ENCODE measurements at regions not wholly inside any gene's neighbourhood (a gene's known extent, or its start where the extent isn't known, plus 50 kb on each side); places are given as distances from the start of the nearest gene placed in this dataset.

- DNase-seq (ENCODE audit: insufficient read length): no peak
- no peak for FAIRE-seq
- TF ChIP-seq POLR2A (IDR thresholded peaks at IDR 0.05; ENCODE audit: low read depth, low read length) (no peak), TAF1 (IDR thresholded peaks at IDR 0.05; ENCODE audit: borderline replicate concordance, low read depth, low read length) (no peak)
Measured at GRCh38 chr21:35219719-35220118, 170.6 kb upstream of the RUNX1 start.

DNA sequence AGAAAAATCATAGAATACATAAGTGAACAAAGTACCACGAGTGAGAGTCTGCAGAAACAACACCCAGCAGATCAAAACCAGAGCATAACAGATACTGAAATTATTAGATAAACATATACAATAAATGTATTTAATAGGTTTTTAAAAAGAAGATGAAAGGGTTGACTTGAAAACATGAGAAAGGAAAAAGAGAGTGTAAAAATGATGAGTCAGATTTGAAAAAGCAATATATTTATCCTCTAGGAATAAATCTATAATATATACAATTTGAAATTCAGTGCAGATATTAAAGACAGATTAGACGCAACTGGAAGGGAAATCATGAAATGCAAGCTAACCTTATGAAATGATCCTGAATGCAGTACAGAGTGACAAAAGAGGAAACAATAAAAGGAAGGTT is 170.2 kb upstream of the RUNX1 start:
- FAIRE-seq (no peak), DNase-seq (ENCODE audit: insufficient read length) (no peak)
- no peak for TF ChIP-seq TAF1 (IDR thresholded peaks at IDR 0.05; ENCODE audit: borderline replicate concordance, low read depth, low read length)
- TF ChIP-seq POLR2AphosphoS5 (IDR thresholded peaks at IDR 0.05; ENCODE audit: low read depth, low read length): no peak
- no peak for TF ChIP-seq POLR2A (IDR thresholded peaks at IDR 0.05; ENCODE audit: low read depth, low read length)

DNA sequence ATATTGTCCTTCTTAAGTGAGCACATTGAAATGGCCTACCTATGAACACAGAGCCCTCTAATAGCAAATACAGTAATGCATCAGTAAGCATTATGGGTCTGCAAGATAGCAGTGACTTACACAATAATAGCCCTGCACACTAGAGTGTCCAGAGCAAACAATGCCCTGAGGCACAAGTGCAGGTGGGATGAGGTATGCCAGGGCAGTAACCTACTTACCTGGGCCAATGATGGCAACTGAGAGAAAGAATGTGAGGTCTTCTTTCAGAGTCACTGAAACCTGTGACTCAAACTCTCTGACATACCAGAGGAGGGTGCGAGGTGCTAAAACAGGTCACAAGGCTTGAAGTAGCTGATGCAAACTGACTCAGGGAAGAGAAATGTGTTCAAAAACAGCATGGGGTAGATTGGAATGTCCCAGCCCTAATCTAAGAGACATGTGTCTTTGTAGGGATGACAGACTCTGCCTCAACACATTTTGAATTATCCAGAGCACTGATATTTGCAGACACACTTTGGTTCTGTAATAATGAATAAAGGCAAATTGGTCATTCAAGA is 168.5 kb upstream of the RUNX1 start:
- TF ChIP-seq POLR2A (IDR thresholded peaks at IDR 0.05; ENCODE audit: low read depth, low read length) (no peak), POLR2AphosphoS5 (IDR thresholded peaks at IDR 0.05; ENCODE audit: low read depth, low read length) (no peak), TAF1 (IDR thresholded peaks at IDR 0.05; ENCODE audit: borderline replicate concordance, low read depth, low read length) (no peak)
- FAIRE-seq (no peak), DNase-seq (ENCODE audit: insufficient read length) (no peak)

DNA sequence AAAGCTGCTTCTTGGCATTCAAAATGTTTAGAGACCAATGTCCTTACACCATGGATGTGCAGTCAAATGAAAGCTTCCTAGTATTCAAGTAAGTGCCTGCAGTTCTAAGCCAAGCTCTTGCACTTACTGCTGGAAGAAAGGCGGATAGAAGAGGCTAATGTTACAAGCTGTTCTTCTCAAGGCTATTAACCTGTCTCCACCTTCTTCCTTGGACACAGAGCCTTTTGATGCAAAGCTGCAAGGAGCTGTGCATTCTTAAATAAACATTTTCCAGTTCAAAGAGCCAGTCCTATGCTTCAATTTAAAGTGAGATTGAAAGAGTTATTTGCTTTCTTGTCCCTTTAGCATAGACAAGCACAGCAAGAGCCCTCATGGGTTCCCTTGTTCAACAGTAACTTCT is 167.9 kb upstream of the RUNX1 start:
- TF ChIP-seq POLR2A (IDR thresholded peaks at IDR 0.05; ENCODE audit: low read depth, low read length) (no peak), POLR2AphosphoS5 (IDR thresholded peaks at IDR 0.05; ENCODE audit: low read depth, low read length) (no peak), TAF1 (IDR thresholded peaks at IDR 0.05; ENCODE audit: borderline replicate concordance, low read depth, low read length) (no peak)
- no peak for FAIRE-seq
- DNase-seq (ENCODE audit: insufficient read length): no peak

- FAIRE-seq (no peak), DNase-seq (ENCODE audit: insufficient read length) (no peak)
- TF ChIP-seq TAF1 (IDR thresholded peaks at IDR 0.05; ENCODE audit: borderline replicate concordance, low read depth, low read length) (no peak), POLR2AphosphoS5 (IDR thresholded peaks at IDR 0.05; ENCODE audit: low read depth, low read length) (no peak), POLR2A (IDR thresholded peaks at IDR 0.05; ENCODE audit: low read depth, low read length) (no peak)
Measured at GRCh38 chr21:35215870-35216269, 166.8 kb upstream of the RUNX1 start.

DNA sequence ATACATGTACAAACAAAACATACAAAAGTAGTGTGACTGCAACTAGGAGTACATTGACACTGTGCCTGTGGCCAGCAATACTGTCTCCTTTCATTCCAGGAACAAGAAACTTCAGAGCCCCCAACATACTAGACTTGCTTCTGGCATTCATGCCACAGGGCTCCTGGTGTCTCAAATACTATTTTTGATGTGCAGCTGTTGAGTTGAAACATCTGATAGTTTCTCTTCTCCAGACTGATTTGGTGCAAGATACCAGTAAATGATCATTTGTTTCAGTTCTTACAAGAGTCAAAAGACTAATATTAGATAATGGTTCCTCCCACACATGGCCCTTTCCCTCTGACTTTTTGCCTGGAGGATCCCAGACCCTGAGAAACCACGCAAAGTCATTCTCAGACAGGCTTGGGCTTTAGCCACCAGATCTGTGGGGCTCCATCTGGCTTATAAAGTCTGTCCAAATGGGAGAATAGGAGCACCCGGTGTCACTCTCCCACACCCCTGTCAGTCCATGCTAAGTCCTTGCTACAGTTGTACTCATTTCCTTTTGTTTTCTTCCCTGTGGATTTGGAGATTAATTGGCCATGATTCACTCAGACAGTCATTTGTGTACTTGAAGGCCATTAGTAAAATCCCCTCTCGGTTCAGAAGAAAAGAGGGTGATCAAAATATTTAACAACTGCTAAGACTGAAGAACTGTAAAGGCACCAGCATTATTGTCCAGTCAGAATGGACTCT is 163.5 kb upstream of the RUNX1 start:
- no peak for FAIRE-seq
- no peak for DNase-seq (ENCODE audit: insufficient read length)
- TF ChIP-seq POLR2A (IDR thresholded peaks at IDR 0.05; ENCODE audit: low read depth, low read length) (no peak), POLR2AphosphoS5 (IDR thresholded peaks at IDR 0.05; ENCODE audit: low read depth, low read length) (no peak), TAF1 (IDR thresholded peaks at IDR 0.05; ENCODE audit: borderline replicate concordance, low read depth, low read length) (no peak)

GRCh38 chr21:35211782-35212181 is 162.7 kb upstream of the RUNX1 start:
- no peak for FAIRE-seq
- no peak for TF ChIP-seq POLR2A (IDR thresholded peaks at IDR 0.05; ENCODE audit: low read depth, low read length)
- no peak for TF ChIP-seq POLR2AphosphoS5 (IDR thresholded peaks at IDR 0.05; ENCODE audit: low read depth, low read length)
- no peak for TF ChIP-seq TAF1 (IDR thresholded peaks at IDR 0.05; ENCODE audit: borderline replicate concordance, low read depth, low read length)
- no peak for DNase-seq (ENCODE audit: insufficient read length)

DNA sequence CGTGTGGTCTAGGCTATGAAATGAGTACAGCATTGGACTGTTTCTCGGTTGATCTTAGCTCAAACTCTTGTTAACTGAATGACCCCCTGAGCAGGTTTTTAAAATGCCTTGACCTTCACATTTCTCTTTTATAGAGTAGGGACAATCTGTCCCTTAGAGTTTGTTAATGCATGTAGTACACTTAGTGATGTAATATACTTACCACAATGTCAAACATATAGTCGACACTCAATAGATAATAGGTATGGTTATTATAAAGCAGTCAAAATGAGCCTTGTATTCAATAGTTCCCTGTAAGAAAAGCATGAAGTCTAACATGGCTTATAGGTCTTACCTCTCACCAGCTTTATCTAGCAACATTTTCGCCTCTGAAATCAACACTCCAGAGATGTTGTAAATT is 161.0 kb upstream of the RUNX1 start:
- FAIRE-seq (no peak), DNase-seq (ENCODE audit: insufficient read length) (no peak)
- TF ChIP-seq POLR2AphosphoS5 (IDR thresholded peaks at IDR 0.05; ENCODE audit: low read depth, low read length) (no peak), POLR2A (IDR thresholded peaks at IDR 0.05; ENCODE audit: low read depth, low read length) (no peak), TAF1 (IDR thresholded peaks at IDR 0.05; ENCODE audit: borderline replicate concordance, low read depth, low read length) (no peak)

DNA sequence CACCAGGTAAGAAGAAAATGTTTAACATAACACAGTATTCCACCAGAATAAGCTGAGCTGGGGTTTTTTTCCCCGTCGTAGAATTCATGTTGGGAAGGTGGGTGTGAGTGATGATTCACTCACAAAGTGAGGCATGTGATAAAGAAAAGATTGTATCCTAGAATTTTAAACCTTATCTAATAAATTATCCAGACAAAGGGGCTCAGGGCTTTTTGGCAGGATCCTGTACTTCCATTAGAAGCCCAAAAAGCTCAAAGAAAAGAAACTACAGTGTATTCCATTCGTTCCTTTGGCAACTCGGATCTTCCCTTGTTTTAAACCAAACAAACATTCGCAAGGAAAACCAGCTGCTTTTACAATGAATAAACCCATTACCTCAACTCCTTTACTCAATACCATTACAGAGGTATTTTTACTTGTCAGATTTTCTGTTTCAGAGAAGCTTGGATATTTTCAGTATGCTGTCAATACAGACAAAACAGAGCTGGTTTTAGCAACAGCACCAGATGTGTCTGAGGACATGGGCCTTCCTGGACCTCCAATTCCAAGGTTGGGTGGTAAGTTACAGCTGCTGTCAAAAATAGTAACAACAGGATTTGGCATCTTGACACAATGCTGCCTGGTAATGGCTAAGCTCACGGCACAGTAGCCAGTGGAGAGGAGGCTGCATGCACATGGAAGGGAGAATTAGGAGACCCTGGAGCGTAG is 159.9 kb upstream of the RUNX1 start:
- no peak for DNase-seq (ENCODE audit: insufficient read length)
- TF ChIP-seq POLR2A (IDR thresholded peaks at IDR 0.05; ENCODE audit: low read depth, low read length) (no peak), POLR2AphosphoS5 (IDR thresholded peaks at IDR 0.05; ENCODE audit: low read depth, low read length) (no peak), TAF1 (IDR thresholded peaks at IDR 0.05; ENCODE audit: borderline replicate concordance, low read depth, low read length) (no peak)
- FAIRE-seq: no peak

GRCh38 chr21:35208104-35208503 is 159.0 kb upstream of the RUNX1 start:
- no peak for TF ChIP-seq POLR2A (IDR thresholded peaks at IDR 0.05; ENCODE audit: low read depth, low read length)
- TF ChIP-seq POLR2AphosphoS5 (IDR thresholded peaks at IDR 0.05; ENCODE audit: low read depth, low read length): no peak
- TF ChIP-seq TAF1 (IDR thresholded peaks at IDR 0.05; ENCODE audit: borderline replicate concordance, low read depth, low read length): no peak
- FAIRE-seq (no peak), DNase-seq (ENCODE audit: insufficient read length) (no peak)

DNA sequence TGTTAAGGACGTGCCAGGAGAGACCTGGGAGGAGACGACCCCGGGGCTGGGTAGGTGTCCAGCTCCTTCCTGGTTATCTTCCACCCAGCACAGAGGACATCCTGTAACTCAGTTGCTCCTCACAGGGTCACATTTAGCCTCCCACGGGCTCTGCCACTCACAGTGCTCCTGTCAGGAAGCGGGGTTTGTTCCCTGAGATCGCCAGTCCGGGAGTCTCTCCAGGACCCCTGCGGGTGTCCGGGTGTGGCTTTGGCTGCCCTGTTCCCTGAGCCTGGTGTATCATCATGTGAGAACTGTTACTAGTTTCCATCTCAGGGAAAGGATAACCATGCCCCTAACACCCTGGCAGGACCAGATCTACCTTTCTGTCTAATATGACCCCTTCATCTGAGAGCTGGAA is 158.2 kb upstream of the RUNX1 start:
- no peak for TF ChIP-seq TAF1 (IDR thresholded peaks at IDR 0.05; ENCODE audit: borderline replicate concordance, low read depth, low read length)
- no peak for TF ChIP-seq POLR2AphosphoS5 (IDR thresholded peaks at IDR 0.05; ENCODE audit: low read depth, low read length)
- no peak for TF ChIP-seq POLR2A (IDR thresholded peaks at IDR 0.05; ENCODE audit: low read depth, low read length)
- no peak for DNase-seq (ENCODE audit: insufficient read length)
- FAIRE-seq: no peak

Data from GM12892 (cell line).